Lower lobe of right lung (tissue), 2 donors: ENCODE measurements at regions not wholly inside any gene's neighbourhood (a gene's known extent, or its start where the extent isn't known, plus 50 kb on each side); places are given as distances from the start of the nearest gene placed in this dataset.

Experiments used
- ATAC-seq, 2 donors: fragments of 200-7000 bp; cut with Tn5 transposase; one replicate each; pipeline ENCODE4 v1.9.1; 2020 to 2022; ENCODE audit warnings: mild to moderate bottlenecking in 2 of 2, moderate library complexity in 2 of 2
- DNase-seq: peaks from one replicate; pipeline ENCODE4 v3.0.0-alpha.2; 2020
- H3K27ac ChIP-seq: fragments of 200-600 bp; one replicate; pipeline ENCODE4 v1.8.0; 2022
- H3K27me3 ChIP-seq: fragments of 200-600 bp; one replicate; pipeline ENCODE4 v1.8.0; 2022; ENCODE audit warnings: low read depth
- H3K36me3 ChIP-seq: fragments of 200-600 bp; one replicate; pipeline ENCODE4 v1.8.0; 2022; ENCODE audit warnings: mild to moderate bottlenecking
- H3K4me1 ChIP-seq: fragments of 200-600 bp; one replicate; pipeline ENCODE4 v1.8.0; 2022
- H3K4me3 ChIP-seq: fragments of 200-600 bp; one replicate; pipeline ENCODE4 v1.8.0; 2022; ENCODE audit warnings: mild to moderate bottlenecking
- H3K9me3 ChIP-seq: fragments of 200-600 bp; one replicate; pipeline ENCODE4 v1.8.0; 2022
- intact Hi-C: fragments of 100-400 bp; cut with DNase I; formaldehyde crosslinking; loops from one replicate; pipeline ENCODE4 v1.11.0; 2022
- TF ChIP-seq, protein P1 (sequence below): fragments of 200-600 bp; IDR thresholded peaks from one replicate; pipeline ENCODE4 v1.8.0; 2022; ENCODE audit warnings: antibody characterized with exemption, mild to moderate bottlenecking
- donor health status: DM: no; HTN: yes; CAD: no; lungs with severe emphysema.

DNA sequence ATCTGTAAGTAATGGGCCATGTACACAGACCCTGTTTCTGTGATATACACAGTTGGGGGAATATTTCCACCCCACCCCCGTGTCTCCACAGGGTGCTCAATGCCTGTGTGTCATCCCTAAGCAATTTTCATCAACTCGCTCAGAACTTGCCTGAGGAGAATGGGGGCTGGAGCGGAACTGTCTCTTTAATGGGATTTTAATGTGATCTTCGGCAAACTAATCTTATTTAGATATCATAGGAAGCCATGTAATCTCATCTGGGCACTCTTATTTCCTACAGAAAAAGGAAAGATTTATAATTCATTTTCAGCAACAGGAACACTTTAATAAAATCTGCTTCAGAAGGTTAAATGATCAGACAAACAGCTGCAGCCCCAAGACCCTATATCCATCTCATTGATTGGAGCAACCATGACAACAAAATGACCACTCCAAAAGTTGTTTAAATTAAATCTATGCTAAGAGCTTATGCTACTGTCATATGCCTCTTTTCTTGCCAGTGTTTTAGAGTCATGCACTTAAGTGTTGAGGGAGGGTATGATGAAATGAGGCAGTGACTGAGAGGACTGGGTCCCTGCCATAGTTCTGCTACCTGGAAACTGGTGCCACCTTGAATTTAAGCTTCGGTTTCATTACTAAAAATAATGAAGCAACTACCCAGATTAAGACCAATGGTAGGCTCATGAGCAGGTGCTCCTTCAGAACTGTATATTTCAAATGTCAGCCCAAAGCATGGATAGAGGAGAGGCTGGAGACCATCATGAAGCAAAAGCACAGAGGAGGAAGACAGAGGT lies 183.1 kb upstream of the DDX18 start:
- ATAC-seq: no peak
- TF ChIP-seq, protein P1, sequence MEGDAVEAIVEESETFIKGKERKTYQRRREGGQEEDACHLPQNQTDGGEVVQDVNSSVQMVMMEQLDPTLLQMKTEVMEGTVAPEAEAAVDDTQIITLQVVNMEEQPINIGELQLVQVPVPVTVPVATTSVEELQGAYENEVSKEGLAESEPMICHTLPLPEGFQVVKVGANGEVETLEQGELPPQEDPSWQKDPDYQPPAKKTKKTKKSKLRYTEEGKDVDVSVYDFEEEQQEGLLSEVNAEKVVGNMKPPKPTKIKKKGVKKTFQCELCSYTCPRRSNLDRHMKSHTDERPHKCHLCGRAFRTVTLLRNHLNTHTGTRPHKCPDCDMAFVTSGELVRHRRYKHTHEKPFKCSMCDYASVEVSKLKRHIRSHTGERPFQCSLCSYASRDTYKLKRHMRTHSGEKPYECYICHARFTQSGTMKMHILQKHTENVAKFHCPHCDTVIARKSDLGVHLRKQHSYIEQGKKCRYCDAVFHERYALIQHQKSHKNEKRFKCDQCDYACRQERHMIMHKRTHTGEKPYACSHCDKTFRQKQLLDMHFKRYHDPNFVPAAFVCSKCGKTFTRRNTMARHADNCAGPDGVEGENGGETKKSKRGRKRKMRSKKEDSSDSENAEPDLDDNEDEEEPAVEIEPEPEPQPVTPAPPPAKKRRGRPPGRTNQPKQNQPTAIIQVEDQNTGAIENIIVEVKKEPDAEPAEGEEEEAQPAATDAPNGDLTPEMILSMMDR: no peak
- Histone ChIP-seq H3K27me3 (no peaks in the 10 kb centered on the region), H3K9me3 (no peaks in the 10 kb centered on the region), H3K27ac (no peak overlapping the region), H3K4me1 (no peaks in the 10 kb centered on the region), H3K36me3 (no peaks in the 10 kb centered on the region), H3K4me3 (no peak overlapping the region)
- no peak for DNase-seq
- intact Hi-C loops: no loop called here

DNA sequence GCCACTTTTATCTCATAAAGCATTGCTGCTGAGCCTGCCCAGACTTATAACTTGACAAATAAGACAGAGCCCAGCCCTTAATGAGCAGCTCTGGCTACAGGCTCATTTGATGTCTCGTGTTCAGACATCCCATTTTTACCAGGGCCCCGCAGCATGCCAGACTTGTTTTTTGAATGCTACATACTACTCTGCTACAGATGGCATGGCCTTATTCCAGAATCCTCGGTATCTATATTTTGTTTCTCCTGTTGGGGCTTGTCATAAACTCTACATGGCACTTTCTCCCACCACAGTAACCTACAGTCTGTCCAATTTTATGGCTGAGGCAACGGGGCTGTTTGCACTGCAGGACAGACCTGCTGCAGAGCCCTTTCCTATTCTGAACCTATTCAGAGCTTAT lies 179.0 kb upstream of the DDX18 start:
- Histone ChIP-seq H3K36me3 (no peaks in the 10 kb centered on the region), H3K4me1 (no peaks in the 10 kb centered on the region), H3K27ac (no peak overlapping the region), H3K4me3 (no peak overlapping the region), H3K9me3 (no peaks in the 10 kb centered on the region), H3K27me3 (no peaks in the 10 kb centered on the region)
- no peak for ATAC-seq
- intact Hi-C loops: no loop called here
- no peak for DNase-seq
- TF ChIP-seq, protein P1: no peak

DNA sequence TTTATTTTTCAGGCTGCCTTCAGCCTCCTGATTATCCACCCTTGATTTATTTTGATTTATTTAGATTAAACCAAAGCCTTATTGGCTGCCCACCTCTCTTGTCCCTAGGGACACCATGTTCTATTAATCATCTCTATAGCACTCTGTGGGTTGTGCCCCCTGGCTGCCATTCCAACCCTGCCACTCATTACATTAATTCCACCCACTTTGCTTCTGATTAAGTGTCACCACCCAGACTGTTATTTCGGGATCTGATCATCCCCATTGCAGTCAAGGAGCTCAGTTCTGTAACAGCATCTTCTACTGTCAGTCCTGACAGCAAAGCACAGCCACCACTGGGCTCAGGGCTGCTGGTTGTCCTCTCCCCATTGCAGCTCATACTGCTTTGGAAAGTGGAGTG lies 175.1 kb upstream of the DDX18 start:
- Histone ChIP-seq H3K36me3 (no peaks in the 10 kb centered on the region), H3K27ac (no peak overlapping the region), H3K9me3 (no peaks in the 10 kb centered on the region), H3K4me1 (no peaks in the 10 kb centered on the region), H3K4me3 (no peak overlapping the region), H3K27me3 (no peaks in the 10 kb centered on the region)
- TF ChIP-seq, protein P1: no peak
- ATAC-seq: no peak
- DNase-seq: no peak
- intact Hi-C loops: no loop called here

DNA sequence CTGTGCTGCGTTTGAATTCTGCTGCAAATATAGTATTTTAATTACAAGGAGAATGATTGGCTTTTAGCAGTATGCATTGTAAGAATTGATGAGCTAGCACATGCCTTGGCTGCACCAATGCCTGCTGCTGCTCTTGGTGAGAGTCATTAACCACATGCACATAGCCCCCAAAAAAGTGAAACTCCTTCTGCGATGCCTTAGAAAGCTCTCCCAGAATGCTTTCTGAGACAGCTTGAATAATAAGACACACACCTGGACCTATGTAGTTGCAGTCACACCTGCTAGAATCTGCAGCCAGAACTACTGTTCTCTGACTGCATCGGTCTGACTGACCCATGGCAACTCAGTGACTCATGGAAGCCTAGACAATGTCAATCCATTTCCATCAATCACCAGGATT lies 170.1 kb upstream of the DDX18 start:
- no peak for ATAC-seq
- DNase-seq: no peak
- Histone ChIP-seq H3K4me3 (no peak overlapping the region), H3K27ac (no peak overlapping the region), H3K36me3 (no peaks in the 10 kb centered on the region), H3K27me3 (no peaks in the 10 kb centered on the region), H3K9me3 (no peaks in the 10 kb centered on the region), H3K4me1 (no peaks in the 10 kb centered on the region)
- intact Hi-C loops: no loop called here
- TF ChIP-seq, protein P1: no peak

DNA sequence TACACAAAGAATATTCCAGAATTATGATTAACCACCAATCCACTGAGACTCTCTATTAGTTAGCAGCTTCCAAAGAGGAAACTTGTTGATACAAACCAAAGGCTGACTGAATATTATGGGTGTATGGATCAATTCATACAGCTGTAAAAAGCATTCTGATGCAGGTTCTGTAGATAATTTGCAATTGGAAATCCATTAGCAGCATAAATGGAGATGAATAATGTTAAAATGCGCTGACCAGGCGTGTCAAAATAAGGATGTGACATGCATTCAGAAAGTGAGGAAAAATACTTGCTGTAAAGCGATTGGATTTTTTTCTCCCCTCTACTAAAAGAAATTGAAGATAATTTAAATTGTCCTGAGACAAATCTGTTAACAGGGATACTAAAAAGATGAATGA lies 169.0 kb upstream of the DDX18 start:
- H3K36me3 ChIP-seq: no peaks in the 10 kb centered on the region
- ATAC-seq (no peak), DNase-seq (no peak)
- TF ChIP-seq, protein P1: no peak
- H3K27ac ChIP-seq: no peak overlapping the region
- intact Hi-C loops: no loop called here
- no peaks in the 10 kb centered on the region for H3K9me3 ChIP-seq
- no peaks in the 10 kb centered on the region for H3K4me1 ChIP-seq
- H3K4me3 ChIP-seq: no peak overlapping the region
- no peaks in the 10 kb centered on the region for H3K27me3 ChIP-seq
